ENCODE measurements at regions not wholly inside any gene's neighbourhood (a gene's known extent, or its start where the extent isn't known, plus 50 kb on each side); places are given as distances from the start of the nearest gene placed in this dataset.
"Not testable (repeated sequence)": the region's sequence is repeated elsewhere in the genome, so short reads cannot be mapped to it uniquely, and the experiment has no call there.

DNA sequence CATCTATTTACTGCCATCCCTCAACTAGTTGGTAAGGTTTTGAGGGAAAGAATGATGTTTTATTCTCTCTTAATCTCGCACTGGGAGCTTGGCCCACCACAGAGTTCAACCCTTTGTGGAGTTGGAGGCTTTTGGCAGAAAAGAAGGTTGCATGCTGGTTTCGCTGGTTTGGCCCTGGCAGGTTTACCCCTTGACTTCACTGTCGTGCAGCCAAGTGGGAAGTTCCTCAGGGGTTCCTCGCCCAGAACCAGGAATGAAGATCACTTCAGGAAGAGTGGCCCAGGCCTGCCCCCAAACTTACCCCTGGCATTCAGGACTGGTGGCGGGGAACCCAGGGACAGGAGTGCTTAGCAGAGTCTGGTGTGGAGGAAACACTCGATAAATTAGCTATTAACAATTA, 103.1 kb upstream of the LYZL2 start:
- no peak for DNase-seq (ENCODE audit: low read depth)

DNA sequence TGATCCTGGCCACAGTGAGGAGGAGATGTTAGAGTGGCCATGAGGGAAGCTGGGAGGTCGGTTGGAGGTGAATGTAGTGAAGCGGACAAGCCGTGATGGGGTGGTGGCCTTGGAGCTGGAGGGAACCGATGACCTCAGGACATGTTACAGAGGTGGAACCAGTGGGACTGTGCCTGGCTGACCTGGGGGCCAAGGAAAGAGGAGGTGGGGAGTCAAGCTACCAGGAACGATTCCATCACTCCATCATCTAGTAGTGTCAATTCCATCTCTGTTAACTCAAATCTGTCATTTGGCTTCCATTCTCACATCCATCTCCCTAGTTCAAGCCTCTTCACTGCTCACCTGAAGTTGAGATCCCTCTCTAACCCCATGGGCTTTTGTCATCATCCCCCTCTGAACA, 102.4 kb upstream of the LYZL2 start:
- no peak for DNase-seq (ENCODE audit: low read depth)

DNA sequence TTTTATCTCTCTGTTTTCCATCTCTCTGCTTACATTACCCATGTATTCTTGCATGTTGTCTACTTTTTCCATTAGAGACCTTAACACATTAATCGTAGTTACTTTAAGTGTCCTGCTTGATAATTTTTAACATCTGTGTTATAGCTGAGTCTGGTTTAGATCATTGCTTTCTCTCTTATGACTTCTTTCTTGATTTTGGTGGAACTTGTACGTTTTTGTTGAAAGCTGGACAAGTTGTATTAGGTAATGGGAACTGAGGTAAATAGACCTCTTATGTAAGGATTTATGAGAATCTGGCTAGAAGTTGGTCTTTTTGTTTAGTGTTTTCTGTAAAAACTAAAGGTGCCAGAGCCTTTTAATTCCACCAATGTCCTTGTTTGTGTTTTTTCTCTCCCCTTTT, 100.8 kb upstream of the LYZL2 start:
- no peak for DNase-seq (ENCODE audit: low read depth)

DNA sequence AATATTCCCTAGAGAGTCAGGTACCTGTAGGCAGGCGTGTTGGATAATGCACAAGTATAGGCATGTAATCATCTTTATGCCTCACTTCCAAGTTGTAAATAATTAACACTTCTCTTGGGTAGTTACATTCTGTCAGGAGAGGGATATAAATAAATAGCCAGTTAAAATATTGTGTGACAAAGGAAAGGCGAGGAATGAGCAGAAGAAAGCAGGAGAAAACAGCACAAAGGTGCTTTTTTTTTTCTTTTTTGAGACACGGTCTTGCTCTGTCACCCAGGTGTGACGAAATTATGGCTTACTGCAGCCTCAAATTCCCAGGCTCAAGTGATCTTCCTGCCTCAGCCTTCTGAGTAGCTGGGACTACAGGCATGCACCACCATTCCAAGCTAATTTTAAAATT, 99.2 kb upstream of the LYZL2 start:
- no peak for DNase-seq (ENCODE audit: low read depth)

DNA sequence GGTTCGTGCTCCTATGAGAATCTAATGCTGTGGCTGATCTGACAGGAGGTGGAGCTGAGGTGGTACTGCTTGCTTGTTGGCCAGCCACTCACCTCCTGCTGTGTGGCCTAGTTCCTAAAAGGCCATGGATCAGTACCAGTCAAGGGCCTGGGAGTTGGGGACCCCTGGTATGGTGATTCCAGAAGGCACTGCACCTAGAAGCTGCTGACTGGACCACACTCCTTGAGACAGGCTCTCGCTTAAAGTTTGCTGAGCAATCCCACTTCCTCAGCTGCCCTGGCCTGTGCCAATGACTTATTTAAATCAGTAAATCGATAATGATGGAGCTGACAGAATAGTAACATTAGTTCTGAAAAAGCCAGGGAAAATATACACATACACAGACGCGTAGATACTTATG, 98.6 kb upstream of the LYZL2 start:
- no peak for DNase-seq (ENCODE audit: low read depth)

DNA sequence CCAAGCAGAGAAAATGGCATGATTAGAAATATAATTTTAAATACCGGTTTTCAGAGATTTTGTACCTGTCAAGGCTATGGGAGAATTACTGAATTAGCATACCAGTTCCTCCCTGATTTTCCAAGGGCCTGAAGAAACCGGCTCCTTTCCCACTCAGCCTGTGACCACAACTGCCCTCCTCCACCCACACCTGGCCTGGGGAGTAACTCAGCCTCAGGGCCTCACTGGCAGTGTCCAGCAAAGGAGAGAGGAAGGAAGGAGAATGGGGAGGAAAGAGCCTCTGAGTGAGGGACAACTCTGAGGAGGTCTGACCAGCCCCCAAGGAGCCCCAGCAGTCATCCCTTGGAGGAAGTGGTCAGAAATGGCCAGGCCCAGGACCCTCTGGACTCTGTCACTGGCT, 98.0 kb upstream of the LYZL2 start:
- DNase-seq (ENCODE audit: low read depth) = no peak

DNA sequence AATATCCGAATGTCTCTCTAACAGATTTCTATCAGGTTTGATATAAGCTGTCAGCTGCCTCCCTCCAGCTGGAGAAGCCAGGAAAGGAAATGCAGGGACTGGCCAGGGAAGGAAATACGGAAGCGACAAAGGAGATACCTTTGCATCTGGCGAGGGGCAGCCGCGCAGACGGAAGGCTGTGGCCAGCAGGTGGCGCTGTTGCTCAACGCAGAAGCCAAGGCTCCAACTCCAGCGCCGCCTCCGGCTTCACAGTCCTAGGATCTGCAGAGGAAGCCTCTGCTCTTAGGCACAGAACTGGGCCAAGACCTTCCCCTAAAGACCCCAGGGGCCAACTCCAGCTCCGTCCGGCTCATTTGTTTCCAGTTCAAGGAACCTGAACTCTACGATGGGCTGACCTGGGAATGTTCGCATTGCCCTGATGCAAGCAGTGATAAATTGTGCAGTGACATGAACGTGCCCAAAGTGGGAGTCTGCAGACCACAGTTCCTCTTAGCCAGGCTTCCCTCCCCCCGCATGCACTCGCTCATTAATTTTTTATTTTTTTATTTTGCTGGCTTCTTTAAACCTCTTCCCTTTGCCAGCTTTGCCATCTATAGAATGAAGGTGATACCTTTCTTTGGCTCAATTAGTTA, 97.3 kb upstream of the LYZL2 start:
- peak; percentile 74 for DNase-seq (ENCODE audit: low read depth)

DNA sequence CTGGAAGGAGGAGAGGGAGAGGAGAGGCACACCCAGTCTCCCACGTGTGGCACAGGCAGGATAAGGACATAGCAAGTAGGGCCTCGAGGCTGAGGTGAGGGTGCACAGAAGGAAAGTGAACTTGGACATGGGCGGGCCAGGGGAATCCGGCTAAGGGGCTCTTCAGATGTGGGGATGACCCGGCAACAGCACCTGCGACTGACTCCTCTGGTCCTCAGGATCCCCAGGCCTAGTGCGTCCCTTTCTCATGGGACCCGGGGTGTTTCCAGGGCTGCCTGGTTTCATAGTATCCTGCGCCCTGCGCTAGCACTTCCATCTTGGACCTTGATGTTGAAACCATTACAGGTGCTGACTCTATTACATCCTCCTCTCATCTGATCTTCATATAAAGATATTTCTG, 96.1 kb upstream of the LYZL2 start:
- DNase-seq (ENCODE audit: low read depth) = no peak

DNA sequence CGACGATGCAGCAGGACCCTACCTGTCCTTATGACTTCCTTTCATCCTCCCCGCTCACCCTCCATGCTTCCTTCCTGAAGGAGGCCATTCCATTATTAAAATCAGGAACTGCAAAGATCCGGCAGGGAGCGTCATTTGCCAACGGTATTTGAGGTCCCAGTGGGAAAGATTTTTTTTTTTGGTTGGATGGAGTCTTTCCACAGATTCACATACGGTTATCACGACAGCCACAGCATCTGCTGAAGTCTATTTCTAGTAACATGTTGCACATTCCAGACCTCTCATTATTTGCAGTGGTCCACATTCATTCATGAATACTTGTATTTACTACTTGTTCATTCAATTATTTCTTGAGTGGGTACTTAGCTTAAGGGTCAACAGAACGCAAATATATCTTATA, 94.7 kb upstream of the LYZL2 start:
- no peak for DNase-seq (ENCODE audit: low read depth)

DNA sequence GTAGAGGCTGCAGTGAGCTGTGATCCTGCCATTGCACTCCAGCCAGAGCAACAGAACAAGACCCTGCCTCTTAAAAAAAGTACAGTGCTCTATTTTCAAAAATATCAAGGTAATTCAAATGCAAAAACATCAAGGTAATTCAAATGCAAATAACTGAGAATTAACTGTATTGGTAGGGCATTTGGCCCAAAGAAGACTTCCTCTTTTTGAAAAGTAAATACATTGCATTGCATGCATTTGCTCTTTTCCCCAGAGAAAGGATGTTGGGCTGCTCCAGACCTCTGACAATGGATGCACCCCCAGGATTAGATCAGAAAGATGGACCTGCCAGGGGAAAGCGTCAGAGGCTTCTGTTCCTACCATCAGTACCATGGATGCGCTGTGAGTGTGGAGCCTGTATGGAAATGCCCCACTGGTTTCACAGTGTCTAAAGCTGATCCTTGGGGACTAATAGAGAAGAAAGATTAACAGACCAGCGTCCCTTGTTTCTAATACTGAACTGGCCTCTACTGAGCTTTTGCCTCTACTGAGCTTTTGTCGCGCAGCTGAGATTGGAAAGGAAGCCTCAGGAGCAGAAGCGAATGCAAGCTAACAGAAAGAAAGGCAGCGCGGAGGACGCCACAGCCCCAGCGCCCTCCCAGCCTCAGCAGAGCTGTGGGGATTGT, 93.5 kb upstream of the LYZL2 start:
- DNase-seq (ENCODE audit: low read depth) = no peak

DNA sequence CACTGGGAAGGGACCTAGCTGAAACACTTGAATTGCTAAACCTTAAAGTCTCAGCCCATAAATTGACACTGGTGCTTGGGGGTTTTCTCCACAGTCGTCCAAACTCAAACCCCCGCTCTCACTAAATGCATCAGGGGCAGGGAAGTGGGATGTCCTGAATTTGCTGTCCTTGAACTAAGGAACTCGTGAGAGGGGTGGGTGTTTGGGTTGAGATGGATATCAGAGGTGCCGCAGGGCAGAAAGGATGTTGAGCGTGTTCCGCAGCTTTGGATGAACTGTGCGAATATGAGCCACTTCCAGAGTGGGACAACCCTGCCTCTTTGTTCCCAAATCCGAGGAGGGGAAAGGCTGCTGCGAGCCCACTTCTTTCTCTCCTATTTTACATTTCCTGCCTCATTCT, 90.3 kb upstream of the LYZL2 start:
- no peak for DNase-seq (ENCODE audit: low read depth)

DNA sequence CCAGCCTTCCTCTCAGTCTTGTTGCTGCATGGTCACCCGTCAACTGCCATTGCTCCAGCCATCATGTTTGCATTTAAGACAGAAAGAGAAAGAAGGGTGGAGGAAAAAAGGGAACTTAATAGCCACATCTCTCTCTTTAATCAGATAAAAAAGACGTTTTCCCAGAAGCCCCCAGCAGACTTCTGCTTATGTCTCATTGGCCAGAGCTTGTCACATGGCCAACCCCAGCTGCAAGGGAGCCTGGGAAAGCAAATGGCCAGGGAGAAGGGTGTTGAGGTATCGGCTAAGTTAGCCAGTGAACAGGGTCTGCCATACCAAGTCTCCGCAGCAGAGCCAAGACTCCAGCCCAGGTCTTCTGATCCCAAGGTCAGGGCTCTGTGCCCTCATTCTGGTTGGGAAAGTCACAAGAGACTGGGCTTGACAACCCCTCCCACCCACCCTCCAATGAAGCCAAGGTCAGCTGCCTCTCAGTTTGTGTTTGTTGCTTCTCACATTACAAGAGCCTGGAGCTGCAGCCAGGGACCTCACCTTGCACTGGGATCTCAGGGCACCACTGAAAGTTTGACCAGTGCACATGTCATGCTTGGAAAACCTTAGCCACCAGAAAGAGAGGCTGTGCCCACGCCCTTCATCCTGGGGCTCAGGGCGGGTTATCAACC, 80.3 kb upstream of the LYZL2 start:
- DNase-seq (ENCODE audit: low read depth) = no peak

DNA sequence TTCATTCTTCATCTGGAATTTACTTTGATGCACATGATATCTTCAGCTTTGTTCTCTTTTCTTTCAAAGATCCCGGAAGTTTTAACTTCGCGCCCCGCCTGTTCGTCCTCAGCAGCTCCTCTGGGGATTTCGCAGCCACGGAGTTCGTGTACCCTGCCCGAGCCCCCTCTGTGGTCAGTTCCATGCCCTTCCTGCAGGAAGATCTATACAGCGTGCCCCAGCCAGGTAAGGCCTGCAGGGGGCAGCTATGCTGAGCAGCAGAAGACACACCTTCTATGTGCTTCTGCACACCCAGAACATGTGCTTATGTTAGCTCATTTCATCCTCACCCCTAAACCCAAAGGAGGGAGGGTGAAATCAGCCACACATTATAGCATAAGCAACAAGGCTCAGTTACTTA, 79.7 kb upstream of the LYZL2 start:
- no peak for DNase-seq (ENCODE audit: low read depth)

DNA sequence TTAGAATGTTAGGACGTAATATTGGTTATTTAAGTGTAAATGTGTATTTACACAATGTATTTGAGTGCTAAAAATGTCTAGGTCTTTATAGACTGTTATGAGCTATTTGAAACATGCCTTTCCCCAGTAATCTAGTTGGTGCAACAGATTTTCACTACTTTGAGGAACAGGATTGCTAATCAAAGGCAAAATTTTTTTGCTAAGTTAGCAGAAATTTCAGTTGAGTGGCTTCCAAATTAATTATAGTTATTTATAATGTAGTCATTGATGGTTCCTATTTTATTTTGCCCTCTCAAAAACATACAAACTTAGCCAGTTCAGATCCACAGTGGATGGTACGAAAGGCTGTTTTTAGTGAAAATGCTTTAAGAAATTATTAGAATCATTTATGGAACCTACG, 78.7 kb upstream of the LYZL2 start:
- no peak for DNase-seq (ENCODE audit: low read depth)

DNA sequence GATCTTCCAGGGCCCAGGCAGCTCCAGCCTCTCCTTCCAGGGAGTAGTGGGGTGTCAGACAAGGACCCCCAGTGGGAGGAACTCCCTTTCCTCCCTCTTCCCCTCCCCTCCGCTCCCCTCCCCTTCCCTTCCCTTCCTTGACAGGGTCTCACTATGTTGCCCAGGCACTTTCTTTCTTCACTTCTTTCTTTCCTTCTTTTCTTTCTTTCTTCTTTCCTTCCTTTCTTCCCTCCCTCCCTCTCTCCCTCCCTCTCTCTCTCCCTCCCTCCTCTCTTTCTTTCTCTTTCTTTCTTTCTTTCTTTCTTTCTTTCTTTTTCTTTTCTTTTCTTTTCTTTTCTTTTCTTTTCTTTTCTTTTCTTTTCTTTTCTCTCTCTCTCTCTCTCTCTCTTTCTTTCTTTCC, 76.6 kb upstream of the LYZL2 start:
- DNase-seq (ENCODE audit: low read depth) = not testable (repeated sequence)

DNA sequence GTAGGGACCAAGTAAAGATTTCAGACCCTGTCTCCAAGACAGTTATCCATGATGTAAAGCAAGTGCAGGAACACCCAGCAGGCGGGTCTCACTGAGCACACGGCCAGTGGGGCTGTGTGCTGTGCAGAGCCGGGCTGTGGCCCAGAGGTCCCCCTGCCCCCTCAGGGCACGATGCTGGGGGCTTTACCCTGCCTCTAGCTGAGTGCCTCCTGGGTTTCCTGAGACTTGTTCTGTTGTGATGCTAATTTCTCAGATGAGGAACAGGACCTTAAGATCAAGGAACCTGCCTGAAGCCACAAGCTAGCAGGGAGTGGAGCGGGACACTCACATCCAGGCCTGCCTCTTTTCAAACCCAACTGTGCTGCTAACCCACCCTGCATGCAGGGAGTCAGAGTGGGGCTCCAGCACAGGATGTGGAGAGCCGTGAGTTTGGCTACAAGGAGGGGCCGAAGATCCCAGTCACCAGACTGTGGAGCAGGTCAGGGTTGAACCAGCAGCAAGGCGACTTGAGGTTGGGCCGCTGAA, 76.1 kb upstream of the LYZL2 start:
- no peak for DNase-seq (ENCODE audit: low read depth)

DNA sequence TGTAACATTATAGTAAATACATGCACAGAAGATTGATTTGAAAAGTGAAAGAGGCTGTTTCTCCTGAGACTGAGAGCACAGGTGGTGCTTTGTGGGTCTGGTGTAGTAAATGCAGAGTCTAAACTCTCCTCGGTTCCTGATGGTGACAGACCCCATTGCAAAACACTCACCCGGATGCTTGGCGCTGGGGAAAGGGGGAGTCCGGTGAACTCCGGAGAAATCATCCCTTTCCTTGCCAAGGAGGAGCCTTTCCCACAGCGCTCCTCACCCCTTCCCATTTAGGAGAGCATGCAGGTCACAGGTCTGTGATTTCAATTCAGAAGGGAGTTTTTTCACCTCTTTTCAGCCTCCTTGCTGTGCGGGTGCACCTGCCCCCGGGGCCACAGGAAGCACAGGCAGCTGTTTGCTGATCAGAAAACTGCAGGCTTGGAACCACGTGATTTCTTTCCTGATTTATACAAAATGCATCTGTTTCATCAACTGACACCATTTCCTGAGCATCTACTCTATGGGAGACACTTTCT, 75.6 kb upstream of the LYZL2 start:
- no peak for DNase-seq (ENCODE audit: low read depth)

DNA sequence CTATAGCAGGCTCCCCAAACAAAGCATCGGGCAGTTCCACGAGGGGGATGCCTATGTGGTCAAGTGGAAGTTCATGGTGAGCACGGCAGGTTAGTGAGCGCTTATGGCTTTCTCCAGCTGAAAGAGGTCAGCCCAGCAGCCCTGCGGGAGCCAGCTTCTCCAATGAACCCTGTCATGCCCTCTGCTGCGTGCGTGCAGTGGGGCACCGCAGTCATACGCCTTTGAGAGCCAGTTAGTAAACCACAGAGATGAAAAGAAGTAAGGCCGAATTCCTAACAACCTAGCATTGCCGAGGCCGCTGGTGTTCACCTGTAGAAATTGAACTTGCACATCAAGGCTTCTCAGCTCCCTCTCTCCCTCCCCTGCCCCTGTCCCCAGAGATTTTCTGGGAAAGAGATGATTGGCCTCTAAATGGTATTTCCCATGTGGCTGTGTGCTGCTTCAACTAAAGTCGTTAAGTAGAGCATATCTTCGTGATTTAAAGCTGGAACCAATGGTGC, 75.1 kb upstream of the LYZL2 start:
- DNase-seq (ENCODE audit: low read depth) = not testable (repeated sequence)

DNA sequence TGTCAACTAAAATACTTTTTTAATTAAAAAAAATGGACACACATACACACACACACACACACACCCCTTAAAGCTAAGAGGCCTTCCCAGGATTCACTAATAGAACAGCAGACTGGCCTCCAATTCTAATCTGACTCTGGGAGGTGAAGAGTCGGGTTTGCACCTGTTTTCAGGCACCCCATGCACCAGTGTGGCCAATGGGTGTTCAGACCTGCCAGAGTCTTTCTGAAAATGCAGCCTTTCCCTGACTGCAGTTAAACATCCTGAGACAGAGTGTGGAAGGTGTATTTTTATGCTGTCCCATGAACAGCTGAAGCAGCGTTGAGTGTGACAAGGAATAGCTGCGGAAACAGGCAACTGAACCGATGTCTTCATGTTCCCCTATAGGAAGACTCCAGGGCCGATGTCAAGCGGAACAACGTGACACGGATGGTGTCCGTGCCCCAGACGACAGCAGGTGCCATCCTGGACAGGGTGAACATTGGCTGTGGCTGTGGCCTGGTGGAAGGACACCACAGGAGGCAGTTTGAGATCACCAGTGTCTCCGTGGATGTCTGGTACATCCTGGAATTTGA, 74.6 kb upstream of the LYZL2 start:
- no peak for DNase-seq (ENCODE audit: low read depth)

DNA sequence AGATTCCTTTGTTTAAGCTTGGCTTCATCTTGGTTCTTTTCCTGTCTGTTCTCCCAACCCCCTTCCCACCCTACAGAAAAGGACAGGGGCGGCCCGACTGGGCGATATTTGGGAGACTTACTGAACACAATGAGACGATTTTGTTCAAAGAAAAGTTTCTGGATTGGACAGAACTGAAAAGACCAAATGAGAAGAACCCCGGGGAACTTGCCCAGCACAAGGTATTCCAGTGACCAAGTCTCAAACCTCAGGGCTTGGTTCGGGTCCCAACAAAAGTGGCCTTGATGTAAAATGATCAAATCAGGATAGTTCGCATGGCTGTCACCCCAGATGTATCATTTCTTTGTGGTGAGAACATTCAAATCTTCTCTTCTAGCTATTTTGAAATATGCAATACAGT, 73.9 kb upstream of the LYZL2 start:
- not testable (repeated sequence) for DNase-seq (ENCODE audit: low read depth)

DNA sequence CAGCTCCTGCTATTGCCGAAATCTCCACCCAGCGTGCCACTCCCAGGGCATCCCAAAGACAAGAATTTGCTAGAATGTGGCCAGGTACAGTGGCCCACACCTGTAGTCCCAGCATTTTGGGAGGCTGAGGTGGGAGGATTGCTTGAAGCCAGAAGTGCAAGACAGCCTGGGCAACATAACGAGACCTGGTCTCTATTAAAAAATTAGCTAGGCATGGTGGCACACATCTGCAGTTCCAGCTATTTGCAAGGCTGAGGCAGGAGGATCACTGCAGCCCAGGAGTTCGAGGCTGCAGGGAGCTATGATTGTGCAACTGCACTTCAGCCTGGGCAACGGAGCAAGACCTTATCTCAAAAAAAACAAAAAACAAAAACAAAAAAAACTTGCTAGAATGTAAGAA, 73.3 kb upstream of the LYZL2 start:
- DNase-seq (ENCODE audit: low read depth) = no peak

DNA sequence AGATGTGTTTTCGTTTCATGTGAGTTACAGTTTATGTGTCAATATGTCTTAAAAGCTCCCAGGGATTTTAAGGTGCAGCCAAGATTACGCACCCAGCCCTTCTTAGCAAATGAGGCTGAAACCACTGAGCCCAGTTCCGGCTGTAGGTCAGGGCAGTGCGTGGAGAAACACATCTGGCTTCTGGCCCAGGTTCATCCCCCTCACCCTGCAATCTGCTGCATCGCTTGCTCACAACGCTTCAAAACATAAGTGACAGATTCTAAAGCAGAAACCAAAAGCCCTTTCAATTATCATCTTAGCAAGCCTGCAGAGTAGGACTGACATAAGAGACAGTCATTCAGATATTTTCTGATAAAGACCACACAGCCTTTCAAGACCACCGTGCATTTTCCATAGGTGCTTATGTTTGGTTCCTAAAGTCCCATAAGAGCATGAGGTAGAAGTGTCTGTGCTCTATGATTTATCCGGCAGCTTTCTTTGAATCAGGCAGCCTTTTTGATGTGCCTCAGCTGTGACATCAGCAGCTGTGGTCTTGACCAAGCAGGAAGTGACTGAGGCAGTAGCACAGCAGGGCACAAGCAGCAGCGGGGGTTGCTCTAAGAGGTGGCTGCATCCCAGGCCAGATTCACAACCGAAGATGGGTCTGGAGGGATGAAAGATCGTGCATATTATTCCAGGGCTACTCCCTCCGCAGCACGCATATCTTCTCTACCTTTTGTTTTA, 72.1 kb upstream of the LYZL2 start:
- DNase-seq (ENCODE audit: low read depth) = peak; percentile 57
